Cardiac muscle cell (in vitro differentiated cells and primary cell): ENCODE measurements at regions not wholly inside any gene's neighbourhood (a gene's known extent, or its start where the extent isn't known, plus 50 kb on each side); places are given as distances from the start of the nearest gene placed in this dataset.
"Not testable (repeated sequence)": the region's sequence is repeated elsewhere in the genome, so short reads cannot be mapped to it uniquely, and the experiment has no call there.

Source experiments
- DNase-seq, 2 donors: peaks; one replicate each; pipeline versions ENCODE4 v3.0.0 to v3.0.0-alpha.2; 2010 to 2017; ENCODE audit warnings: low read depth in 1 of 2, low spot score in 1 of 2
- H3K27ac ChIP-seq: fragments of 200-600 bp; sonication (generic); 2 replicates; pipeline ENCODE4 v1.5.1; 2016
- H3K27me3 ChIP-seq: fragments of 200-600 bp; sonication (generic); 2 replicates; pipeline ENCODE4 v1.6.0; 2016; ENCODE audit warnings: control low read depth
- H3K36me3 ChIP-seq: fragments of 200-600 bp; sonication (generic); 2 replicates; pipeline ENCODE4 v1.5.1; 2016; ENCODE audit warnings: control low read depth
- H3K4me1 ChIP-seq: fragments of 200-600 bp; sonication (generic); 2 replicates; pipeline ENCODE4 v1.8.1; 2017; ENCODE audit warnings: low read depth, mild to moderate bottlenecking, mixed run types
- H3K4me3 ChIP-seq: fragments of 200-600 bp; sonication (generic); 2 replicates; pipeline ENCODE4 v1.5.1; 2016; ENCODE audit warnings: mild to moderate bottlenecking
- H3K9me3 ChIP-seq: fragments of 200-600 bp; sonication (generic); 2 replicates; pipeline ENCODE4 v1.5.1; 2017; ENCODE audit warnings: low read depth, mild to moderate bottlenecking, control low read depth
- CTCF ChIP-seq: IDR thresholded peaks from 2 replicates; pipeline ENCODE4 v1.5.1; 2012; ENCODE audit warnings: low read depth, mild to moderate bottlenecking, low read length

DNA sequence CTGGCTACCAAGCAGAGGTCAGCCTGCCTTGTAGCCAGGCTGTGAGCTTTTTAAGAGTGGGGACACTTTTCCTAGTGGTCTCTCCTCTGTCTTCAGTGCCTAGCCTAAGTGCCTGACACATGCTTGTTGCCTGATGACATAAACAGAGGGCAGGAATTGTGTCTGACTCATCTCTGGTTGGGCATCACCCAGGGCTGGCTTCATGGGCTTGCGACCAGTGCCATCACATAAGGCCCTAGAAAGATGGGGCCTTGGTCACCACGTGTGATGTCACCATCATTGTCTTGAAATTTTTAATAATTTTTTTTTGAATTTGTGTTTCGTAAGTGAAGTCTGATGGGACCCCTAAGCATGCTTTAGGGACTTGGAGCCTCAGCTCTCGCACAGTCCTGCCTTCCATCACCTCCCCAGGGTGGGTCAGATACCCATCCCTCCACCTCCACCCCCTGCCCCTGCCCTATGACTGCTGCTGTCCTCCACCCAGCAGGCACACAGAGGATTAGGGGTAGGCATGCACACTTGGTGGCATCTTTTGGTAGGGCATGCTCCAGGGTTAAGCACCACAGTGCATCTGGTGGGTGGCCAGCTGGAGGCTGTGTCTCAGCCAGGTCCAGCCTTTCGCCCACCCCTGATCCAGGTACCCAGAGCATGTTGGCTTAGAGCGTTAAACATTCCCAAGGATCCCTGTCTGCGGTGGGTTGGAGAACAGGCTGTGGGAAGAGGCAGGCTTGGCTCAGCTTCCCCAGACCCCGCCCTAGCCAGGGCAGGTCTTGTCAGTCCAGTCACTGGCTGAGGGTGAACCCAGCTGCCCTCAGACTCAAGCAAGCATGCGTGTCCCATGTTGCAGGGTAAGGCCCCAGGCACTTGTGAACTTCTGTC, 80.1 kb upstream of the SH3PXD2B start:
- no peak overlapping the region for H3K27ac ChIP-seq
- H3K9me3 ChIP-seq: no peaks in the 10 kb centered on the region
- H3K4me1 ChIP-seq: peaks cover 8% of the 10 kb centered on the region
- no peak for TF ChIP-seq CTCF
- no peak for DNase-seq
- no peaks in the 10 kb centered on the region for H3K36me3 ChIP-seq
- H3K4me3 ChIP-seq: no peak overlapping the region
- no peaks in the 10 kb centered on the region for H3K27me3 ChIP-seq

- no peaks in the 10 kb centered on the region for H3K27me3 ChIP-seq
- no peaks in the 10 kb centered on the region for H3K9me3 ChIP-seq
- TF ChIP-seq CTCF: no peak
- no peak for DNase-seq
- no peaks in the 10 kb centered on the region for H3K36me3 ChIP-seq
- no peak overlapping the region for H3K27ac ChIP-seq
- H3K4me1 ChIP-seq: peaks cover 8% of the 10 kb centered on the region
- H3K4me3 ChIP-seq: no peak overlapping the region
These were observed 79.3 kb upstream of the SH3PXD2B start for GRCh38 chr5:172533399-172534228.

DNA sequence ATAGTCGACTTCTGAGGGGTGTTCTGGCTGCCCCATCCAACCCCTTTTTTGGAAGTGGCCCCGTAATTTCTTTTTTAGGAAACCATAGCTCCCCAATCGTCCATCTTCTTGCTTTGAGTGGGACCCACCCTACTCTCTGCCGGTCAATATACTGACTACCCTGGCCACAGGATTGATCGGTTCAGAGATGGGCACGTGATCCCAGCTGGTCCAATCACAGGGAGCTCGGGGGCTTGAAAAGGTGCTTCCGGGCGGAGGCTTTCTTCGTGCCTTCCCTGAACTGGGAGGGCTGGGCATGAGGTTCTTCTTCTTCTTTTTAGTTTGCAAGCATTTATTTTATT, 78.7 kb upstream of the SH3PXD2B start:
- Histone ChIP-seq H3K27me3 (no peaks in the 10 kb centered on the region), H3K27ac (no peak overlapping the region), H3K4me1 (peaks cover 8% of the 10 kb centered on the region), H3K36me3 (no peaks in the 10 kb centered on the region), H3K9me3 (no peaks in the 10 kb centered on the region), H3K4me3 (no peak overlapping the region)
- DNase-seq: no peak
- TF ChIP-seq CTCF: no peak

DNA sequence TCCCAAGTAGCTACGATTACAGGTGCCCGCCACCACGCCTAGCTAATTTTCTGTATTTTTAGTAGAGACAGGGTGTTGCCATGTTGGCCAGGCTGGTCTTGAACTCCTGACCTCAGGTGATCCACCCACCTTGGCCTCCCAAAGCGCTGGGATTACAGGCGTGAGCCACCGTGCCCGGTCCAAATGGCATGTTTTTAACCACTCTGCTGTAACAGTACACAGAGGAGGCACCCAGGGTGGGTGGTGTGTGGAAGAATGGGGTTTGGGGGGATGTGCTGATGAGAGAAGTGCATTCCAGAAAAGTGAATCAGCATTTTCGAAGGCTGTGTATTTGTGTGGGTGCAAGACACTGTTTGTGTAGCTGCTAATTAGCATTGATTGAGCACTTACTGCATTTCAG, 78.1 kb upstream of the SH3PXD2B start:
- H3K4me1 ChIP-seq, DNase-seq: not testable (repeated sequence)

GRCh38 chr5:172531704-172532026, 77.3 kb upstream of the SH3PXD2B start:
- H3K9me3 ChIP-seq: no peaks in the 10 kb centered on the region
- no peak overlapping the region for H3K4me3 ChIP-seq
- TF ChIP-seq CTCF: no peak
- H3K27me3 ChIP-seq: no peaks in the 10 kb centered on the region
- no peaks in the 10 kb centered on the region for H3K36me3 ChIP-seq
- no peak for DNase-seq
- no peak overlapping the region for H3K27ac ChIP-seq
- peaks cover 8% of the 10 kb centered on the region for H3K4me1 ChIP-seq

More for the DNA sequence above, 78.1 kb upstream of the SH3PXD2B start:
- H3K4me3 ChIP-seq, H3K27ac ChIP-seq, H3K27me3 ChIP-seq, H3K9me3 ChIP-seq, H3K36me3 ChIP-seq: not testable (repeated sequence)
